CD1c-positive myeloid dendritic cell (primary cell): ENCODE measurements at regions not wholly inside any gene's neighbourhood (a gene's known extent, or its start where the extent isn't known, plus 50 kb on each side); places are given as distances from the start of the nearest gene placed in this dataset.

Source experiments
- DNase-seq: peaks from one replicate; pipeline ENCODE4 v3.0.0-alpha.2; 2016; ENCODE audit errors: extremely low spot score

DNA sequence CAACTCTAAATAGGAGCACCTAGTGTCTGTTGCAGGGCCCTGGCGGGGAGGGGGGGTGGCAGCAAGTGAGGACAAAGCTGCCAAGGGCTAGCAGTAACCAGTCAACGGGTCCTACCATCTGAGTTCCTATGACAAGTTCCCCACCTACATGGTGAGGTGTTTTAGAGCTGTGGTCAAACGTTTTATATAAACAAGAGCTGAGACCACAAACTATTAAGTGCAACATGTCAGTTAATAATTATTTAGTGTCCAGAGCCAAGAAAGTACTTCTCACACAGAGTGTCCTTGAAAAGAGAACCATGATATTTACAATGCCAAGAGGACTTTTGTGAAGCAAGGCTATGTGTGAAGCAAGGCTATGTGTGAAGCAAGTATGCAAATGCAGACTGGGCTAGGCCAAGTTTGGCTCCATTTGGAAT lies 434.7 kb downstream of the TNS3 start:
- no peak for DNase-seq

GRCh38 chr7:47145982-47146381 lies 435.9 kb downstream of the TNS3 start:
- DNase-seq = no peak

DNA sequence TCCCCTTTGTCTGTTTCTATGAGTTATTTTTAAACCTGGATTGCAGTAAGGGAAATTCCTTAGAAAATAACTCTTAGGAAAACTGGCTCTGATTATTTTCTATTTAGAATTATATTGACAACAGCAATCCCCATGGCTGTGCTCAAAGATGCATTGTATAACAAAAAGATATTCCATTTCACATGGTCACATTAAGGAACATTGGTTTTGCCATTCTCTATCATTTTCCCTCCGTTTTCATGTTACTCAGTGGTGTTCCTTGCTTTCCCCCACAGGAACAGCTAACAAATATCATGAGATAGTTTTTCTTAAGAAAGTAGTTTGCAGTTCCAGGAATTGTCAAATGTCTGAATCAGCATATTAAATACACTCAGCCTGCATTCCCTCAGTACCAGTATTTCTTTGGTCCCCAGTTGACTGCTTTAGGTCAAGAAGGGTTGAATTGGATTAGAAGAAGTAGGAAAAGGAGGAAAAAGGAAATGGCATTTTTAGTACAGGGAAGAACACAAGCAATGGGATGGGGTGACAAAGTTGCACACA lies 436.7 kb downstream of the TNS3 start:
- no peak for DNase-seq

DNA sequence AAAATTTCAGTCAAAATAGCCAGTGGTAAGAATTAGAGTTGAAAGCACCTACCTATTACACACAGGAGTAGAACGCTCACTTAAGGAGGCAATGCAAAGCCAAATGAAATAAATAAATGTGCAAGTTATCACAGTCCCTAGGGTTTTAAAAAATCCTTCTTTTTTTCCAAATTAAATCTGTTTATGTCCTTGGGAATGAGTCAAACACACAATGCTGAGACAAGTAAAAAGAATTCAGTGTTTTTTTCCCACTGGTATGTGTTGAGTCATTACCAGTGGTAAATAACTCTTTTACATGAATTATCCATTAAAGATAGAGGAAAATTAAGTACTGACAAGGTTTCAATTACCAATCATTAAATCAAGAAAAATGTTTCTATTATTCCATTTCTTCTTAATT lies 438.6 kb downstream of the TNS3 start:
- DNase-seq = no peak

DNA sequence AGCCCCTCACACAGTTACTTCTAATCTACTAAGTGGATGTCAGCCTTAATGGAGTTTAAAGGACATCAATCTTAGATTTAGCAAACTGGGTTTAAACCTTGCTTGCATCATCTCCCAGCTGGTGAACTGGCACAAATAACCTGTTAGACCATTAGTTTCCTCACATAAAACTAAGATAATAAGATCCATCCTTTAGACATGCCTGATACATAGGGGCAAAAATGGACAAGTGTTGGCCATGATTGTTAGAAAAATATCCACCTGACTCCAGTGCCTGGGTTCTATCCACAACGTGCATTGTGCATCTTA lies 439.1 kb downstream of the TNS3 start:
- no peak for DNase-seq

DNA sequence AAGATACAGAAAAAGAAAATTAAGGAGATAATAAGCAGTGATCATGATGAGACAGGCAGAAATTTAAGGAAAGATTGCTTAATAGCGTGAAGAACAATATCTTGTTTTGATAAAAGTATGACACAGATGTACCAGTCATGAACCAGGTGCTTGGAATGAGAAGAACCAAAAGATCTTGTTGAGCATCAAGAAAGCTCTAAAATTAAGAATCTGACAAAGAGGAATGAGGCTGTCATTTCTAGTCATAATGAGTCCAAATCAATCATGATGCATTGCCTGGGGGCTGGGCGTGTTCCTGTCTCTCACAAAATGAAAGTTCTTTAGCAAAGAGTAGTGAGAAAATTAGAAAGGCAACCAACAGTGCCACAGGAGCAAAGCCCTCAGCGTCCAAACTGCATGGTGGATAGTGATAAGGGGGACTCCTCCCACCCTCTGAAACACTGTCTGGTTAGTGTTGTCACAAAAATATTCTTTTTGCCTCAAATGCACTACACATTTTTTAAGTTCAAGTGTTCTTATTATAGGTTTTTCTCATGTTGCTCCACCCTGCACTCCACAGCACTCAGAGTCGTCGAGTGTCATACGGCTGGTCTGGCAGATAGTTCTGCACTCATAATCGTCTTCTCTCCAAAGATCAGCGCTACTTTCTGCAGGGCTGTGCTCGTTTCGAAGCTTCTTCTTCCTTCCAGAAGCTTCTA lies 439.6 kb downstream of the TNS3 start:
- DNase-seq = no peak

- no peak for DNase-seq
Measured at GRCh38 chr7:47132471-47132870, 449.4 kb downstream of the TNS3 start.

- no peak for DNase-seq
Measured at GRCh38 chr7:47128700-47129099, 453.2 kb downstream of the TNS3 start.

DNA sequence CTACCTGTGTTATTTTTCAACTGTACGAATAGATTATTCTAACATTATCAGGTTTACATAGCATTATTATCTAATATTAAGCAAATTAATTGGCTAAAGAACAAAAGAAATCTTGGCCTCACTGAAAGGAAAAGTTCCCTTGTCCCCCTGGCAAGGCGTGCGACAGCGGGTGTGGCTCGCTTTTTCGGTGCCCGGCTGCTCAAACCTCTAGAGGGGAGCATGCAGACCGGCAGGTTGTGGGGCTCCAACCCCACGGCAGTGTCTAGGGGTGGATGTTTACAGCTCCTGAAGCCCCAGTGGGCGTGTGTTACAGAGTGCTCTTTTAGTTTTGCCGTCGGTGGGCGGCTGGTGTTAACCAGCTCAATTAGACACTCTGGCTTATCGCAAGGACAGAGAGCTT lies 456.4 kb downstream of the TNS3 start:
- DNase-seq = no peak

- no peak for DNase-seq
Measured at GRCh38 chr7:47119261-47119865, 462.5 kb downstream of the TNS3 start.

DNA sequence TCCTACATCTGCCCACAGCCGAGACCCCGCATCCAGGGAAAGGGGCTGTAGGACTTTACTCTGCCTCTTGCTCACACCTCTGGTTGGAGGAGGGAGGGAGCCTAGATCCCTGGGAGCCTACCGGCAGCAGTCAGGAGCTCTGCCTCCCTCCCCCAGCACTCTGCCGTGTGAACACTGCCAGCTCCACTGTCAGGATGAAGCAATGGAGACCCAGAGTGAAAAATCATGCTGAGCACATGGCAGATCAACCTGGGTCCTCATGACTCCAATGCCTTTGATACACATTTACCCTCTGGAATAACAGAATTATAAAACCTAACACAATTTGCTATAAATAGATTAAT lies 477.7 kb downstream of the TNS3 start:
- no peak for DNase-seq

DNA sequence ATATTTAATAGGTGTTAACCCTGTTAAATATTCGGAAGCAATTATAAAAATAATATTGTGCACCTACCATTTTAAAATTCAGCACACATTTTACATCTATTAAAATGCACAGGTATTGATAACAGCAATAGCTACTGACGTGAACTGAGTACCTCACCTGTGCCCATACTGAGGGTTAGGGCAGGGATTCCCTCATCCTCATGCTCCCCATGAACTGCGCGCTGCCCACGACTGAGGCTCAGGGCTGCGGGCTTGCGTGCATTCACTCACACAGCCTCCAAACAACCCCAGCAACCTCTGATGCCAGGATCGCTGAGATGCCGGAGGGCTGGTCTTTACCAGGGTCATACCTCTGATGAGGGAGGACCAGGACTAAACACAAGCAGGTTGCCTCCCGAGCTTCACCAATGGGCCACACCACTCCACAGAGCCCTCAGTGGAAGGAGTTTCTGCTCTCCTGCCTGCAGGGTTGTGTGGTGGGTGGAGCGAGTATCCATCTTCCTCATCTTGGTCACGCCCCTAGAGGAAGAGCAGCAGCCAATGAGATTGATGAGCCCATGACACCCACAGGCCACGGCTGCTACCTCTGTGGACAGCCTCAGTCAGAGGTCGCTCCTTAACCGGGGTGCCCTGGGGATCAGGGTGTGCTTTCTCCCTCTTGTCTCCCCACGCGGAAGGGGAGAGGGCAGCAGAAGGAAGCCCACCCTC lies 478.3 kb downstream of the TNS3 start:
- DNase-seq = no peak

DNA sequence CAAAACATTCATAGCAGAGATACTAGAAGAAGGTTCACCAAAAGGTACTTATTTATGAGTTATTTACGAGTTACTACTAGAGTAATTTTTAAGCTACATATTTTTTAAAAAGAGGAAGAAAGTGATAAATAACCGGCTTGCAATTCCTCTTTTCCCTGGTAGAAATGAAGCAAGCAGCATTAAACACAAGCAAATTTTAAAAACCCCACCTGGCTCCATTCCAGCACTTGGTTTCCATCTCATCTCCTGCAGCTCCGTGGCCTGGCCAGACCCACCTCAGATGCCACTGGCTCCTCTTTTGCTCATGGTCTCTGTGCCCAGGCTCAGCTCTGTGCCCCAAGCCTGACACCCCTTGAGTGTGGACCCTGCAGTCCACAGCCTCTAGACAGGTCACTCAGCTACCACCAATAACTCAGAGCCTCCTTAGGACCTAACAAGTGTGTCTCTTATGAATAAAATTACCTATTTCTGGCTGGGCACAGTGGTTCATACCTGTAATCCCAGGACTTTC lies 479.5 kb downstream of the TNS3 start:
- DNase-seq = peak; percentile 47

- peak; percentile 37 for DNase-seq
Measured at GRCh38 chr7:47100817-47101435, 481.0 kb downstream of the TNS3 start.

DNA sequence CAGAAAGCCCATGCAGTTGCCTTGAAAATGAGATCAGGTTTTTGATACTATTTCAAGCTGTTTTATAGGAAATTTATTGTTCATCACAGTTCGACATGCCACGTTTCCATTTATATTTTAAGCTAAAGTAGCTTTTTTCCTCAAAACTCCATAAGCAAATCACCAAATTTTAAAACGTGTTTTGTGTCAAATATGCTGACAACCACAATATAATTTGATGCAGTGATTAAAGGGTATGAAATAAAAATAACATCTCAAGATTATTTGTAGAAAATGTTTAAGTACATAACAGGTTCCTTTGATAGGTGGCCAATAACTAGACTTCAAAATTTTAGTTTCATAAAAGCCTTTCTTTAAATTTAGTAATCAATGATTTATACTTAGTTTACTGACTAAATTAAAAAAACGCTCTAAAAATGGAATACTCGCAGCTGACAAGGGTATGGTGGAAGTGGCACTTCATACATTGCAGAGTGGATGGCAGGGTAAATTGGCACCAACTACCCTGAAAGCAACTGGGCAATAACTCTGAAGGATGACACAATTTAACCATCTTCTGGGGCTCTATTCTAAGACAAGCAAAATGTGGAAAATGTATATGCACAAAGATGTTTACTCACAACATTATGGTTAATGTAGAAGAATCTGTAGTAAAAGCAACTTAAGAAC lies 481.6 kb downstream of the TNS3 start:
- DNase-seq = no peak

- DNase-seq = no peak
Measured at GRCh38 chr7:47097431-47097830, 484.5 kb downstream of the TNS3 start.

DNA sequence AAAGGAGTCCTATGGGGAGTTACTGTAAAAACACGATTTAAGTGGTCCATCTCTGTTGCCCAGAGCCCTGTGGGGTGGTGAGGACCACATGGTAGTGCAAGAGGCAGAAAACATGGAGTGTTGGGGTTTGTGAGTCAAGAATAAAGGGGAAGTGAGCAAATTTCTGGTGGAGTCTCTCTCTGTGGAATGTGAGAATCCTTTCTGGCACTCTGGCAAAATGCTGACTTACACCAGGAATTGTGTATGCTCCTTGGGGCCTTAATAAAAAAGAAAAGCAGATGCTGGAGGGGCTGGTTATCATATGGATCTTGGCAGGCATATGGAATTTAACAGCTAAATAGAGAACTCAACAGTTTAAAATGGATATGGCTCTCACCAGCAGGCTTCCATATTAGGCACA lies 486.0 kb downstream of the TNS3 start:
- no peak for DNase-seq

- no peak for DNase-seq
Measured at GRCh38 chr7:47094462-47094861, 487.4 kb downstream of the TNS3 start.

DNA sequence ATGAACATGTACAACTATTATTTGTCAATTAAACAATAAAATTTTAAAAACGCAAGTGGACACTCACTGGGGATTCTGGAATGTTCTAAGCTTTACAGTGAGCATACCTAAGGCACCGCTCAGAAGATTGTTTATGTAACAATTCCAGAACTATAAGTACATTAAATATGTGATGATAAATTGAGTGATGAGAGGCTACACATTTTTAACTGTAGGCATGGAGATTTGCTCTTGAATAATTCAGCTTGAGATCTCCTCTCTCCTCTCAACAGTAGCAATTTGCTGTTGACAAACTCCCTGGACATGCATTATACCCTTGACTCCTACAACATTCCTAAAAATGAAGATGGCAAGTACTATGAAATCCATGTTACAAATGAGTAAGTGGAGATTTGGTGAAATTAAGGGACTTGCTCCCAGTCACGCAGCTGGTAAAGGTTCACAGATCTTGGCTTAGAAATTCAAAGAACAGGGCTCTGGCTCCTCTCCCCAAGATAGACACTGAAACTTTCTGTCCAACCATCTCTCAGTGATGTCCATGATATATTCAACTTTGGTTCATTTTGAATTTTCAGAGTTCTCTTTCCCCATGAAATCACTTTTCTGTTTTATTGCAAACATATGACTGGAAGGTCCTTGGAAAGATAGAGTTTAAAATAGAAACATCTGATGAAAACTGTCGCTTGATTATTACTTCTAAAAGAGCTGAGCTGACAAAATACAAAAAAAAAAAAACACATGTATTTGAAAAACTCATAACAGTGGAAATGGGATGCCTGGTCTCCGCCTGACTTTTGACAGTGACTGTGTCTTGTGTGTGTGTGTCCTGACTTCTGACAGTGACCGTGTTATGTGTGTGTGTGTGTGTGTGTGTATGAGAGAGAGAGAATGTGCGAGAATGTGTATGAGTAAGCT lies 488.3 kb downstream of the TNS3 start:
- DNase-seq = no peak

DNA sequence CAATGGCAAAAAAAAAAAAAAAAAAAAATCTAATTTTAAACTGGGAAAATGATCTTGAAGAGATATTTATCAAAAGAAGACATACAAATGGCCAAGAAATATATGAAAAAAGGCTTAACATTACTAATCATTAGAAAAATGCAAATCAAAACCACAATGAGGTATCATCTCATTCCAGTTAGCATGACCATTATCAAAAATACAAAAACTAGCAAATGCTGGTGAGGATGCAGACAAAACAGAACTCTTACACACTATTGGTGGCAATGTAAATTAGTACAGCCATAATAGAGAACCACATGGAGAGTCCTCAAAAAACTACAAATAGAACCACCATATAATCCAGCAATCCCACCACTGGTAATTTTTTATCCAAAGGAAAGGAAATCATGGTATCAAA lies 489.6 kb downstream of the TNS3 start:
- DNase-seq = no peak

GRCh38 chr7:47091141-47091540 lies 490.8 kb downstream of the TNS3 start:
- DNase-seq = no peak
